Keratinocyte (primary cell): ENCODE measurements at regions not wholly inside any gene's neighbourhood (a gene's known extent, or its start where the extent isn't known, plus 50 kb on each side); places are given as distances from the start of the nearest gene placed in this dataset.

Source experiments
- DNase-seq: peaks from one replicate; pipeline ENCODE4 v3.0.0-alpha.2; 2011; ENCODE audit warnings: low read depth, missing footprints, low spot score
- FAIRE-seq: peaks from 2 replicates; lab custom pipeline; 2011; peaks lifted over from hg19 to GRCh38; lab: Jason Lieb, UNC
- H2AFZ ChIP-seq: 2 replicates; pipeline ENCODE4 v1.6.0; 2012; ENCODE audit warnings: low read length, control low read depth, inconsistent platforms; ENCODE audit not compliant: control insufficient read depth
- H3K27ac ChIP-seq: 2 replicates; pipeline ENCODE4 v1.5.1; 2011; ENCODE audit warnings: low read length; ENCODE audit not compliant: control insufficient read depth, insufficient read depth
- H3K27me3 ChIP-seq: 3 replicates; pipeline ENCODE4 v1.6.0; 2011; ENCODE audit warnings: low read length; ENCODE audit not compliant: control insufficient read depth, insufficient read depth; ENCODE audit errors: extremely low read depth
- H3K36me3 ChIP-seq, 2 experiments: 2 replicates in 1 of 2; 3 replicates in 1 of 2; pipeline ENCODE4 v1.5.1; 2011; ENCODE audit warnings: low read length in 2 of 2, mild to moderate bottlenecking in 1 of 2; ENCODE audit not compliant: control insufficient read depth in 2 of 2, insufficient read depth in 2 of 2; ENCODE audit errors: extremely low read depth in 1 of 2
- H3K4me1 ChIP-seq: 3 replicates; pipeline ENCODE4 v1.5.1; 2011; ENCODE audit warnings: low read length; ENCODE audit not compliant: control insufficient read depth, insufficient read depth; ENCODE audit errors: extremely low read depth
- H3K4me2 ChIP-seq: 3 replicates; pipeline ENCODE4 v1.6.0; 2011; ENCODE audit warnings: low read depth, low read length; ENCODE audit not compliant: control insufficient read depth, insufficient read depth; ENCODE audit errors: extremely low read depth
- H3K4me3 ChIP-seq, 3 experiments: fragments of 200-600 bp in 1 of 3; sonication (generic) in 1 of 3; 2 replicates in 2 of 3; 3 replicates in 1 of 3; pipeline ENCODE4 v1.5.1; 2011 to 2016; ENCODE audit warnings: low read length in 3 of 3, mild to moderate bottlenecking in 3 of 3, control low read depth in 2 of 3, inconsistent platforms in 1 of 3, low read depth in 1 of 3, mixed read lengths in 1 of 3, mixed run types in 1 of 3, moderate library complexity in 1 of 3; ENCODE audit not compliant: control insufficient read depth in 2 of 3, insufficient read depth in 2 of 3; ENCODE audit errors: extremely low read depth in 1 of 3
- H3K79me2 ChIP-seq: 2 replicates; pipeline ENCODE4 v1.6.0; 2012; ENCODE audit warnings: low read length; ENCODE audit not compliant: control insufficient read depth, insufficient read depth
- H3K9ac ChIP-seq: 3 replicates; pipeline ENCODE4 v1.6.0; 2011; ENCODE audit warnings: low read length; ENCODE audit not compliant: control insufficient read depth, insufficient read depth; ENCODE audit errors: extremely low read depth
- H3K9me1 ChIP-seq: 3 replicates; pipeline ENCODE4 v1.6.0; 2011; ENCODE audit warnings: low read length; ENCODE audit not compliant: control insufficient read depth, insufficient read depth; ENCODE audit errors: extremely low read depth
- H3K9me3 ChIP-seq: 2 replicates; pipeline ENCODE4 v1.5.1; 2012; ENCODE audit warnings: low read depth, low read length; ENCODE audit not compliant: control insufficient read depth
- H4K20me1 ChIP-seq: 3 replicates; pipeline ENCODE4 v1.6.0; 2011; ENCODE audit warnings: low read length; ENCODE audit not compliant: control insufficient read depth, insufficient read depth; ENCODE audit errors: extremely low read depth
- CTCF ChIP-seq, 3 experiments: IDR thresholded peaks in 1 of 3; conservative IDR thresholded peaks in 1 of 3; optimal IDR thresholded peaks in 1 of 3; 2 replicates in 2 of 3; 3 replicates in 1 of 3; pipeline versions ENCODE3 to v1.5.1; 2011; ENCODE audit warnings: low read length in 3 of 3, mild to moderate bottlenecking in 3 of 3, moderate library complexity in 2 of 3, control low read depth in 1 of 3, inconsistent platforms in 1 of 3; ENCODE audit not compliant: insufficient read depth in 2 of 3; ENCODE audit errors: extremely low read depth in 1 of 3
- EZH2 ChIP-seq: IDR thresholded peaks from one replicate; pipeline ENCODE4 v1.6.1; 2012; ENCODE audit warnings: inconsistent platforms, mild to moderate bottlenecking, low read length, moderate library complexity
- dilution Hi-C: fragments of 300-500 bp; cut with MboI; formaldehyde crosslinking; loops from one replicate; pipeline ENCODE4 v1.7.0; 2020; ENCODE audit warnings: low sequenced_read_pairs; ENCODE audit not compliant: extremely low pct_ligation_motif_present

- no peaks in the 10 kb centered on the region for H3K79me2 ChIP-seq
- no peaks in the 10 kb centered on the region for H3K27me3 ChIP-seq
- no peak overlapping the region for H3K27ac ChIP-seq
- no peaks in the 10 kb centered on the region for H3K4me1 ChIP-seq
- no peaks in the 10 kb centered on the region for H4K20me1 ChIP-seq
- no peaks in the 10 kb centered on the region for H3K9me3 ChIP-seq
- FAIRE-seq (no peak), DNase-seq (no peak)
- no peaks in the 10 kb centered on the region for H3K9me1 ChIP-seq
- H3K4me2 ChIP-seq = no peak overlapping the region
- H3K4me3 ChIP-seq = no peak overlapping the region
- no peak overlapping the region for H2AFZ ChIP-seq
- dilution Hi-C loops = no loop called here
- no peaks in the 10 kb centered on the region for H3K36me3 ChIP-seq
- H3K9ac ChIP-seq = no peak overlapping the region
- TF ChIP-seq CTCF (optimal IDR thresholded peaks at IDR 0.05 in 1 of 3, IDR thresholded peaks at IDR 0.05 in 1 of 3, conservative IDR thresholded peaks at IDR 0.05 in 1 of 3; ENCODE audit: extremely low read depth in 1 of 3, insufficient read depth in 2 of 3, low read length in 3 of 3) (no peak), EZH2 (no peak)
Measured at GRCh38 chr6:139695361-139695760, 320.9 kb upstream of the CITED2 start.

- DNase-seq (no peak), FAIRE-seq (peak; percentile 48)
- H3K27me3 ChIP-seq = no peaks in the 10 kb centered on the region
- dilution Hi-C loops = no loop called here
- no peaks in the 10 kb centered on the region for H3K9me3 ChIP-seq
- no peaks in the 10 kb centered on the region for H3K9me1 ChIP-seq
- H3K27ac ChIP-seq = no peak overlapping the region
- no peaks in the 10 kb centered on the region for H4K20me1 ChIP-seq
- TF ChIP-seq CTCF (optimal IDR thresholded peaks at IDR 0.05 in 1 of 3, IDR thresholded peaks at IDR 0.05 in 1 of 3, conservative IDR thresholded peaks at IDR 0.05 in 1 of 3; ENCODE audit: extremely low read depth in 1 of 3, insufficient read depth in 2 of 3, low read length in 3 of 3) (no peak), EZH2 (no peak)
- H3K9ac ChIP-seq = no peak overlapping the region
- no peak overlapping the region for H3K4me3 ChIP-seq
- H3K4me1 ChIP-seq = no peaks in the 10 kb centered on the region
- H2AFZ ChIP-seq = no peak overlapping the region
- no peak overlapping the region for H3K4me2 ChIP-seq
- no peaks in the 10 kb centered on the region for H3K79me2 ChIP-seq
- H3K36me3 ChIP-seq = no peaks in the 10 kb centered on the region
Measured at GRCh38 chr6:139693735-139694134, 319.3 kb upstream of the CITED2 start.
